ENCODE measurements at regions not wholly inside any gene's neighbourhood (a gene's known extent, or its start where the extent isn't known, plus 50 kb on each side); places are given as distances from the start of the nearest gene placed in this dataset.

GRCh38 chr1:219817914-219818313, 110.4 kb downstream of the SLC30A10 start:
- TF ChIP-seq CTCF (IDR thresholded peaks at IDR 0.05; ENCODE audit: insufficient read depth, low read length, poor library complexity, severe bottlenecking) (no peak), EZH2phosphoT487 (conservative IDR thresholded peaks at IDR 0.05; ENCODE audit: low read length) (no peak)
